A549 (cell line): ENCODE measurements at regions not wholly inside any gene's neighbourhood (a gene's known extent, or its start where the extent isn't known, plus 50 kb on each side); places are given as distances from the start of the nearest gene placed in this dataset.
A peak's percentile ranks its signal among the peaks of the same experiment; 100 is the strongest.

ENCODE experiments used
- ATAC-seq, 2 experiments: fragments of 200-7000 bp in 1 of 2; fragments of >200 bp in 1 of 2; cut with Nextera tagmentation in 1 of 2; cut with Tn5 transposase in 1 of 2; 3 replicates each; pipeline versions ENCODE4 v1.8.0 to v1.9.1; 2018 to 2020; ENCODE audit warnings: mild to moderate bottlenecking in 1 of 2, moderate library complexity in 1 of 2
- CTCF ChIA-PET: fragments of 300-600 bp; sonication (Branson Sonifier 250); formaldehyde crosslinking; extraction: SDS; loops from one replicate; lab custom pipeline; 2021; ENCODE audit warnings: antibody characterized with exemption, inconsistent platforms; lab: Yijun Ruan, JAX
- POLR2A ChIA-PET: fragments of 350-600 bp; formaldehyde crosslinking; extraction: SDS; loops from one replicate; lab custom pipeline; 2021; ENCODE audit warnings: antibody characterized with exemption, inconsistent platforms; lab: Yijun Ruan, JAX
- DNase-seq, 2 experiments: peaks; one replicate each; pipeline versions ENCODE4 v3.0.0 to v3.0.0-alpha.2; 2011 to 2016; ENCODE audit warnings: low read depth in 1 of 2, low spot score in 1 of 2
- FAIRE-seq: peaks from 2 replicates; lab custom pipeline; 2011; peaks lifted over from hg19 to GRCh38; lab: Jason Lieb, UNC
- H3K27ac ChIP-seq, 2 experiments: fragments of >200 bp; sonication (Bioruptor Twin); formaldehyde crosslinking; 3 replicates each; pipeline ENCODE4 v1.5.1; 2016 to 2017
- H3K4me1 ChIP-seq: fragments of >200 bp; sonication (Bioruptor Twin); formaldehyde crosslinking; 3 replicates; pipeline ENCODE4 v1.6.1; 2016
- H3K4me2 ChIP-seq: fragments of >200 bp; sonication (Bioruptor Twin); formaldehyde crosslinking; 3 replicates; pipeline ENCODE4 v1.6.1; 2016
- H3K4me3 ChIP-seq: fragments of >200 bp; sonication (Bioruptor Twin); formaldehyde crosslinking; 3 replicates; pipeline ENCODE4 v1.5.1; 2016
- H3K9me3 ChIP-seq: fragments of >200 bp; sonication (Bioruptor Twin); formaldehyde crosslinking; 3 replicates; pipeline ENCODE4 v1.6.1; 2016
- BCL3 ChIP-seq: fragments of >200 bp; sonication (Bioruptor Twin); formaldehyde crosslinking; IDR thresholded peaks from 3 replicates; pipeline ENCODE4 v1.6.1; 2016
- BHLHE40 ChIP-seq: IDR thresholded peaks from 2 replicates; pipeline ENCODE4 v1.6.1; 2012; ENCODE audit warnings: low read depth, low read length, inconsistent platforms
- CBX2 ChIP-seq: fragments of 200-600 bp; sonication (generic); IDR thresholded peaks from 2 replicates; pipeline ENCODE4 v1.6.1; 2016; ENCODE audit warnings: low read depth, mild to moderate bottlenecking, borderline replicate concordance
- CBX8 ChIP-seq: fragments of 200-600 bp; sonication (generic); IDR thresholded peaks from 2 replicates; pipeline ENCODE4 v1.6.1; 2016
- CHD2 ChIP-seq: fragments of 150-350 bp; IDR thresholded peaks from 2 replicates; pipeline ENCODE4 v1.6.1; 2014; ENCODE audit warnings: low read length; ENCODE audit not compliant: partially characterized antibody
- FOXS1 ChIP-seq: fragments of 250-450 bp; sonication (Bioruptor Pico); IDR thresholded peaks from 2 replicates; pipeline ENCODE4 v1.5.0; 2020; ENCODE audit warnings: mild to moderate bottlenecking, moderate library complexity
- HMGXB4 ChIP-seq: fragments of 250-450 bp; sonication (Bioruptor Pico); IDR thresholded peaks from 2 replicates; pipeline ENCODE4 v1.5.0; 2021; ENCODE audit warnings: mild to moderate bottlenecking, moderate library complexity, borderline replicate concordance
- HOXA7 ChIP-seq: fragments of 250-450 bp; sonication (Bioruptor Pico); IDR thresholded peaks from 2 replicates; pipeline ENCODE4 v1.5.0; 2020; ENCODE audit warnings: mild to moderate bottlenecking, moderate library complexity
- HOXB13 ChIP-seq: fragments of 250-450 bp; sonication (Bioruptor Pico); IDR thresholded peaks from 2 replicates; pipeline ENCODE4 v1.5.0; 2020; ENCODE audit warnings: low read depth, mild to moderate bottlenecking, moderate library complexity
- MAX ChIP-seq: IDR thresholded peaks from 2 replicates; pipeline ENCODE4 v1.6.1; 2012
- MYC ChIP-seq: IDR thresholded peaks from 2 replicates; pipeline ENCODE4 v1.6.1; 2012; ENCODE audit warnings: mild to moderate bottlenecking, inconsistent platforms, low read length, improper control_type of control experiment, borderline replicate concordance
- NPAS2 ChIP-seq: fragments of 250-450 bp; sonication (Bioruptor Pico); IDR thresholded peaks from 2 replicates; pipeline ENCODE4 v1.8.0; 2022; ENCODE audit warnings: mild to moderate bottlenecking, moderate library complexity, borderline replicate concordance
- NR3C1 ChIP-seq: fragments of >200 bp; sonication (Bioruptor Twin); formaldehyde crosslinking; IDR thresholded peaks from 3 replicates; pipeline ENCODE4 v1.6.1; 2017
- POLR2A ChIP-seq: IDR thresholded peaks from 2 replicates; pipeline ENCODE4 v1.6.1; 2012; ENCODE audit warnings: mild to moderate bottlenecking, low read length
- RARB ChIP-seq: fragments of 250-450 bp; sonication (Bioruptor Pico); IDR thresholded peaks from 2 replicates; pipeline ENCODE4 v1.8.0; 2021; ENCODE audit warnings: mild to moderate bottlenecking, moderate library complexity
- SREBF2 ChIP-seq: fragments of 450-650 bp; IDR thresholded peaks from 2 replicates; pipeline ENCODE4 v1.6.1; 2014; ENCODE audit warnings: mild to moderate bottlenecking, moderate library complexity
- TP53 ChIP-seq: fragments of 250-450 bp; sonication (Bioruptor Pico); IDR thresholded peaks from 2 replicates; pipeline ENCODE4 v1.5.0; 2021; ENCODE audit warnings: mild to moderate bottlenecking, moderate library complexity
- ZC3H11A ChIP-seq: fragments of 450-650 bp; IDR thresholded peaks from 2 replicates; pipeline ENCODE4 v1.6.1; 2014; ENCODE audit warnings: antibody characterized with exemption, mild to moderate bottlenecking
- ZNF302 ChIP-seq: fragments of 250-450 bp; sonication (Bioruptor Pico); IDR thresholded peaks from 2 replicates; pipeline ENCODE4 v1.9.0; 2021; ENCODE audit warnings: inconsistent platforms, mild to moderate bottlenecking, moderate library complexity
- ZSCAN20 ChIP-seq: fragments of 250-450 bp; sonication (Bioruptor Pico); IDR thresholded peaks from 2 replicates; pipeline ENCODE4 v1.8.0; 2022; ENCODE audit warnings: mild to moderate bottlenecking, moderate library complexity
- WGBS: methylation state at CpG from one replicate; pipeline ENCODE4 v1.1.6; 2017; ENCODE audit errors: missing lambda C conversion rate; 5-methylcytosine and 5-hydroxymethylcytosine counted together
- TF ChIP-seq, protein P1 (sequence below): IDR thresholded peaks from 2 replicates; pipeline ENCODE4 v1.6.1; 2012
- TF ChIP-seq, protein P2 (sequence below): fragments of >200 bp; sonication (Bioruptor Twin); formaldehyde crosslinking; IDR thresholded peaks from 3 replicates; pipeline ENCODE4 v1.5.1; 2016

DNA sequence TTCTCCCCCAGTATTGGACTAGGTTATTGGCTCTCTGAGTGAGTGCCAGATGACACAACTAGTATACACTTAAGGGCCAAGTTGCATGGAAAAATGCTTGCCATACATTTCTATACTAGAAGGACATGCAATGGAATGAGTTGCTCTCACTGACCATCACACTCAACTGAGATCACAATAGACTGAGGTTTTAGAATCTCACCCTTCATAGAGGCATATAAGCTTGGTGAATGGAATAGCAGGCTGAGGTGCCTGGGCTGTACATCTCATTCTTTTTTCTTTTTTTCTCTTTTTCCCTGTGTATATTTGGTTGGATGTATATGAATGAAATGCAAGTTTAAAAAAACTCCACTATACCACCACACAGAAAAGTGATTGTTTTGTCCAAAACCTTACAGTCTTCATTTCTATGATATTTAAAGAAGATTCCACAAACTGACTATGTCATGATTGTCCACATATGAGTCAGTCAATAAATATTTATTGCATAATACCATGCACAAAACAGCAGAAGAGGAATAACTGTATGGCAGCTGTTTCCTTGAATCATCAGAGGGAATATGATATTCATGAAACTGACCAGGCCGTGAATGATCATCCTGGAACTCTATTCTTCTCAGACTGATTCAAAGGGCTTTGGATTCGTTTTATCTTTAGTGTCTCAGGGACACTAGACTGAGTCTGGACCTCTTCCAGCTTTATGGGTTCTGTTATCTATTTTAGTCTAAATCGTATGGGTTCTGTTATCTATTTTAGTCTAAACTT is 122.6 kb upstream of the STK17B start (continued):
- TF ChIP-seq MAX (peak; percentile 36; the same call in 1 of the 2 replicates), ZC3H11A (no peak)

DNA sequence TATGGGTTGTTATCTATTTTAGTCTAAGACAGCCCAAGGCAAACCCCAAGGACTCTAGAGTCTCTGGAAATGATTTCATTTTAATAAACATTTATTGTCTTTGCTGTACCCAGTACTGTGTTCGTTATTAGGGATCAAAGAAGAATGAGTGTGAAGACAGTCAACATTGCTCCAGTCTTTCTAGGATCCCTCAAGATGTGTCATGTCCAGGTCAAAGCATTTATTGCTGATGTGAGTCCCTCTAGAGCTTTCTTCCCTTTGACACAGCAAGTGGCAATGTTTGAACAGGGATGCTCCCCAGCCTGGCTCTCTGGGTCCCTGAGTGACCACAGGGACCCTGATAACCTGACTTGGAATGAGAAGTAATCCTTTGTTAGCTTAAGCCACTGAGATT is 123.1 kb upstream of the STK17B start:
- ATAC-seq (peak; percentile 52 to 69; a peak in 4 of 6 replicates), DNase-seq (no peak), FAIRE-seq (no peak)
- WGBS, result 17% methylated on average over 1 of the region's 1 CpG
- peak overlapping the region; percentile 61 to 74 for H3K27ac ChIP-seq
- POLR2A ChIA-PET, result no interaction called here
- H3K4me1 ChIP-seq, result peaks cover 28% of the 10 kb centered on the region
- H3K4me2 ChIP-seq, result peak overlapping the region; percentile 75
- CTCF ChIA-PET, result interaction anchor here (1.1 to 3.2 kb wide), 5 partner anchors 34 to 216 kb away, joined by 3 to 9 read pairs (median 5); no protein-coding TSS in a partner anchor
- no peak overlapping the region for H3K4me3 ChIP-seq
- TF ChIP-seq MYC (no peak), HMGXB4 (CRISPR knock-in tag) (no peak), BHLHE40 (no peak), POLR2A (no peak), TP53 (CRISPR knock-in tag) (no peak), ZSCAN20 (CRISPR knock-in tag) (no peak), NR3C1 (no peak), CBX8 (no peak), HOXA7 (CRISPR knock-in tag) (no peak), NPAS2 (CRISPR knock-in tag) (no peak), RARB (no peak), ZNF302 (no peak), CBX2 (no peak)
- H3K9me3 ChIP-seq, result no peaks in the 10 kb centered on the region

DNA sequence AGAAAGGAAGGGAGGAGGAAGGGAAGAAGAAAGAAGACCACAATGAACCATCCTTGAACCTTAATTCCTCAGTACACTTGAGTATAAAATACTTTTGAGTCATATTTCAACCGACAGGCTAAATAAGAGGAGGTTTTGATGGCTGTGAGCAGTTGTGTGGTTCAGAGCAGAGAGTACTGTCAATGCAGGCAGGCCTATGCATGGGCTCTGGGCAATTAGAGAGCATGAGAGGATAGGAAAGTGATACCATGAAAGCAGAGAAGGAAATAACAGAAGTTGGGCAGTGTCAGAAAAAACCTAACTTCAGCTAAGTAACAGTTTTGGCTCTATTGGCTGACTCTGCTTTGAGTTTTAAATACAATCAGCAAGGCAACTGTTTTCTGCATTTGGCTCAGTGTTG is 123.6 kb upstream of the STK17B start:
- ChIA-PET CTCF (interaction anchor here (0.7 to 3.2 kb wide), 6 partner anchors 34 to 298 kb away, joined by 3 to 9 read pairs (median 4); partner anchors contain the start of gene HECW2), POLR2A (no interaction called here)
- ATAC-seq, result no peak
- Histone ChIP-seq H3K27ac (peak overlapping the region; percentile 61 to 74), H3K4me2 (peak overlapping the region; percentile 75), H3K4me3 (no peak overlapping the region), H3K9me3 (no peaks in the 10 kb centered on the region), H3K4me1 (peaks cover 28% of the 10 kb centered on the region)
- no peak for DNase-seq
- TF ChIP-seq RARB (no peak), HOXB13 (no peak), CBX8 (no peak), CHD2 (no peak), TP53 (CRISPR knock-in tag) (no peak), CBX2 (no peak), FOXS1 (CRISPR knock-in tag) (no peak), BCL3 (no peak), SREBF2 (no peak)
- TF ChIP-seq, protein P1, sequence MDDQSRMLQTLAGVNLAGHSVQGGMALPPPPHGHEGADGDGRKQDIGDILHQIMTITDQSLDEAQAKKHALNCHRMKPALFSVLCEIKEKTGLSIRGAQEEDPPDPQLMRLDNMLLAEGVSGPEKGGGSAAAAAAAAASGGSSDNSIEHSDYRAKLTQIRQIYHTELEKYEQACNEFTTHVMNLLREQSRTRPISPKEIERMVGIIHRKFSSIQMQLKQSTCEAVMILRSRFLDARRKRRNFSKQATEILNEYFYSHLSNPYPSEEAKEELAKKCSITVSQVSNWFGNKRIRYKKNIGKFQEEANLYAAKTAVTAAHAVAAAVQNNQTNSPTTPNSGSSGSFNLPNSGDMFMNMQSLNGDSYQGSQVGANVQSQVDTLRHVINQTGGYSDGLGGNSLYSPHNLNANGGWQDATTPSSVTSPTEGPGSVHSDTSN, result no peak
- TF ChIP-seq, protein P2, sequence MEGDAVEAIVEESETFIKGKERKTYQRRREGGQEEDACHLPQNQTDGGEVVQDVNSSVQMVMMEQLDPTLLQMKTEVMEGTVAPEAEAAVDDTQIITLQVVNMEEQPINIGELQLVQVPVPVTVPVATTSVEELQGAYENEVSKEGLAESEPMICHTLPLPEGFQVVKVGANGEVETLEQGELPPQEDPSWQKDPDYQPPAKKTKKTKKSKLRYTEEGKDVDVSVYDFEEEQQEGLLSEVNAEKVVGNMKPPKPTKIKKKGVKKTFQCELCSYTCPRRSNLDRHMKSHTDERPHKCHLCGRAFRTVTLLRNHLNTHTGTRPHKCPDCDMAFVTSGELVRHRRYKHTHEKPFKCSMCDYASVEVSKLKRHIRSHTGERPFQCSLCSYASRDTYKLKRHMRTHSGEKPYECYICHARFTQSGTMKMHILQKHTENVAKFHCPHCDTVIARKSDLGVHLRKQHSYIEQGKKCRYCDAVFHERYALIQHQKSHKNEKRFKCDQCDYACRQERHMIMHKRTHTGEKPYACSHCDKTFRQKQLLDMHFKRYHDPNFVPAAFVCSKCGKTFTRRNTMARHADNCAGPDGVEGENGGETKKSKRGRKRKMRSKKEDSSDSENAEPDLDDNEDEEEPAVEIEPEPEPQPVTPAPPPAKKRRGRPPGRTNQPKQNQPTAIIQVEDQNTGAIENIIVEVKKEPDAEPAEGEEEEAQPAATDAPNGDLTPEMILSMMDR, result no peak
- WGBS, result 87% methylated on average over 1 of the region's 1 CpG
- no peak for FAIRE-seq
